Left ventricle myocardium superior (tissue), 1 donor: ENCODE measurements at regions not wholly inside any gene's neighbourhood (a gene's known extent, or its start where the extent isn't known, plus 50 kb on each side); places are given as distances from the start of the nearest gene placed in this dataset.
"Not testable (repeated sequence)": the region's sequence is repeated elsewhere in the genome, so short reads cannot be mapped to it uniquely, and the experiment has no call there.

Experiments
- ATAC-seq: fragments of 200-7000 bp; cut with Tn5 transposase; one replicate; pipeline ENCODE4 v1.9.1; 2020; ENCODE audit warnings: mild to moderate bottlenecking, moderate library complexity
- DNase-seq: peaks from one replicate; pipeline ENCODE4 v3.0.0-alpha.2; 2020
- intact Hi-C: fragments of 100-400 bp; cut with micrococcal nuclease; formaldehyde crosslinking; loops from one replicate; pipeline ENCODE4 v1.11.0; 2022
- donor health status: DM: no; HTN: yes; CAD: no; lungs with severe emphysema.

DNA sequence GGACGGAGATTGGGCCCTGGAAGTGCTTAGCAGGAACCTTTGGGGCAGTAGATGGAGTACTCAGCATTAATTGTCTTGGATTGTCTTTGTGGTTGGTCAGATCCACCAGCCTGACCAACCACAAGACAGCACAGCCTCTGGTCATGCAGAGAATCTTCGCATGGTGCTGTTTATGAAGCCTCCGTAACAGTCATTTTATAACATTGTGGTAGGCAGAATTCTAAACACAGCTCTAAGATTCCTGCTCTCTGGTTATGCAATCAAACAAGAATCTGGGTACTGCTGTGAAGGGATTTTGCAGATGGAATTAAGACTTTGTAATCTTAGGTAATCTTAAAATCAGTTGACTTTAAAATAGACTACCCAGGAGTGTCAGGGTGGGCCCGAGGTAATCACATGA, 312.2 kb upstream of the GOT2 start:
- ATAC-seq: no peak
- intact Hi-C loops: loop anchor here (5.0 kb wide), 1 partner anchor 556 kb away; no protein-coding TSS in a partner anchor
- no peak for DNase-seq

DNA sequence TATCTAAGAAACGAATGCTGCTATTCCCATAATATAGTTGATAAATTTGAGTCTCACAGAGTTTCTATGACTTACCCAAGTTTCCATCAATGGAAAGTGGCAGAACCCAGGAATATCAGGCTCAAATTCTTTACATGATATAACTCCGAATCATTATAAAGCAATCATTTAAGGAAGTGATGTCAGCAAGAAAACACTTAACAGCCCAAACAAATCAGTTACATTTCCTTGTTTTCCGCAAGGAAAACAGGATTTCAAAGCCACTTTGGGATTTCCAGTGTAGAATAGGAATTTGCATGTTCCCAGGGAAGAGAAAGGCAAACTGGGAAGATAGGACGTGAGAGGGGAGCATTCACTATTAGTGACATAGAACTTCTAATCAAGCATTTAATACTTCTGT, 311.4 kb upstream of the GOT2 start:
- ATAC-seq (no peak), DNase-seq (no peak)
- intact Hi-C loops: loop anchor here (5.0 kb wide), 1 partner anchor 557 kb away; no protein-coding TSS in a partner anchor

DNA sequence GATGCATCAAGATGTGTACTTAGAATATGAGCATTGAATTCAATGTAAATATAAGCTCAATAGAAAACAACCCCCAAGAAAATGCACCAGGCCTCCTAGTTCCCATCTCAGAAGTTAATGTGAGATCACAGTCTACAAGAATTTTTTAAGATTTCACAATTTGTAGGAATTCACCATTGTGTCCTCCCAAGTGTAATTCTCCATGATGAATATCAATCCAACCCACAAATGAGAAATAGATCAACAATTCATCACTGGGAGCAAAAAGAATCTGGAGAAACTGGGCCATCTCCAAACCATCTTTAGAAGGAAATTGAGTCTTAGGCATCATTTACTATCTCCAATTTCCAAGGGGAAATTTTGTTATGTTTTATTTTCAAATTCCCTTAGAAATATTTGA, 310.5 kb upstream of the GOT2 start:
- no peak for ATAC-seq
- intact Hi-C loops: loop anchor here (5.0 kb wide), 1 partner anchor 558 kb away; no protein-coding TSS in a partner anchor

GRCh38 chr16:59042301-59042700, 308.2 kb upstream of the GOT2 start:
- DNase-seq (no peak), ATAC-seq (no peak)
- intact Hi-C loops: no loop called here

More for the DNA sequence above, 310.5 kb upstream of the GOT2 start:
- DNase-seq: no peak

- intact Hi-C loops: no loop called here
- ATAC-seq: no peak
- no peak for DNase-seq
Observed at GRCh38 chr16:59039066-59039720, 305.1 kb upstream of the GOT2 start.

- ATAC-seq: no peak
- no peak for DNase-seq
- intact Hi-C loops: no loop called here
Observed at GRCh38 chr16:59030923-59031485, 296.9 kb upstream of the GOT2 start.

- intact Hi-C loops: no loop called here
- ATAC-seq (no peak), DNase-seq (no peak)
Observed at GRCh38 chr16:59021751-59022150, 287.6 kb upstream of the GOT2 start.

- intact Hi-C loops: no loop called here
- no peak for DNase-seq
Observed at GRCh38 chr16:59013930-59014329, 279.8 kb upstream of the GOT2 start.

GRCh38 chr16:58999762-59000161, 265.6 kb upstream of the GOT2 start:
- no peak for DNase-seq
- ATAC-seq: no peak
- intact Hi-C loops: no loop called here

More at GRCh38 chr16:59013930-59014329, 279.8 kb upstream of the GOT2 start:
- ATAC-seq: no peak

DNA sequence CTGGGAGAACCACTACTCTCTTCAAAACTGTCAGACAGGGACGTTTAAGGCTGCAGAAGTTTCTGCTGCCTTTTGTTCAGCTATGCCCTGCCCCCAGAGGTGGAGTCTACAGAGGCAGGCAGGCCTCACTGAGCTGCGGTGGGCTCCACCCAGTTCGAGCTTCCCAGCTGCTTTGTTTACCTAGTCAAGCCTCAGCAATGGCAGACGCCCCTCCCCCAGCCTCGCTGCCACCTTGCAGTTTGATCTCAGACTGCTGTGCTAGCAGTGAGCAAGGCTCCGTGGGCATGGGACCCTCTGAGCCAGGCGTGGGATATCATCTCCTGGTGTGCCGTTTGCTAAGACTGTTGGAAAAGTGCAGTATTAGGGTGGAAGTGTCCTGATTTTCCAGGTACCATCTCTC, 258.6 kb upstream of the GOT2 start:
- peak; percentile 18 for DNase-seq
- intact Hi-C loops, ATAC-seq: not testable (repeated sequence)

DNA sequence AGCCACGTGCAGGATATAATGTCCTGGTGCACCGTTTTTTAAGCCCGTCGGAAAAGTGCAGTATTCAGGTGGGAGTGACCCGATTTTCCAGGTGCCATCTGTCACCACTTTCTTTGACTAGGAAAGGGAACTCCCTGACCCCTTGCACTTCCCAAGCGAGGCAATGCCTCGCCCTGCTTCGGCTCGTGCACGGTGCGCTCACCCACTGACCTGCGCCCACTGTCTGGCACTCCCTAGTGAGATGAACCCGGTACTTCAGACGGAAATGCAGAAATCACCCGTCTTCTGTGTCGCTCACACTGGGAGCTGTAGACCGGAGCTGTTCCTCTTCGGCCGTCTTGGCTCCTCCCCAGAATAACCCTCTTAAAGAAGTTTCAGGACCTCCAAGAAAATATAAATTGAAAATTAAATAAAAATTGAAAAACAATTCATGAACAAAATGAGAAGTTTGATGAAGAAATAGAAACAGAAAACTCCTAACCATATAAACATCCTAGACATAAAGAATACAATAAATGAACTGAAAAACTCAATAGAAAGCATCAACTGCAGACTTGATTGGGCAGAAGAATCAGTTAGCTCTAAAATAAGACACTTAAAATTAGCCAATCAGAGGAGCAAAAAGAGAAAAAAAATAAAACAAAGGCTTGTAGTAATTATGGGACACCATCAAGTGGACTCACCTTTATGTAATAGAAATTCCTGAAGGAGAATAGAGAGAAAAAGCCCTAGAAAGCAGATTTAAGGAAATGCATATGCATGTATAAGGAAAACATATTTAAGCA, 249.3 kb upstream of the GOT2 start:
- intact Hi-C loops, DNase-seq, ATAC-seq: not testable (repeated sequence)

GRCh38 chr16:58970775-58971174, 236.7 kb upstream of the GOT2 start:
- no peak for DNase-seq
- no peak for ATAC-seq
- intact Hi-C loops: no loop called here

GRCh38 chr16:58963479-58963878, 229.4 kb upstream of the GOT2 start:
- no peak for DNase-seq
- no peak for ATAC-seq
- intact Hi-C loops: no loop called here

- DNase-seq (no peak), ATAC-seq (no peak)
- intact Hi-C loops: no loop called here
Observed at GRCh38 chr16:58962811-58963210, 228.7 kb upstream of the GOT2 start.

GRCh38 chr16:58960484-58960883, 226.4 kb upstream of the GOT2 start:
- no peak for DNase-seq
- intact Hi-C loops: no loop called here
- ATAC-seq: no peak

DNA sequence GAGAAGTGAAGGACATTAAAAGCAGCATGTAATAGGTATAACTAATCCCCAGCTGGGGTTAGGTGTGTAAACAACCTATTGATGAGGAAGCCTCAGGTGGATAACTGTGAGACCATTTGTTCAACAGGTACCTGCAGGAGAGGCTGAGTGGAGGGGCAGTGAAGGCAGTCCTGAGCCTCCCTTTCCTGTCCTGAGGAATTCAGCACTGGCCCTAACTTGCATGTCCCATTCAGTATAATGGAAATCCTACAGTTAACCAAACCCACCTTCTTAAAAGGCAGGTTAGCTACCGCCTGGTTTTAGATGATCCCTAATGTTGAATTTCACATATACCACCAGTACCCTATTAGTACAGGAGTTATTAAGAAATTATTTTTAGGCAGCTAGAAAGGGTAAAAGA, 225.9 kb upstream of the GOT2 start:
- intact Hi-C loops: no loop called here
- ATAC-seq: no peak

DNA sequence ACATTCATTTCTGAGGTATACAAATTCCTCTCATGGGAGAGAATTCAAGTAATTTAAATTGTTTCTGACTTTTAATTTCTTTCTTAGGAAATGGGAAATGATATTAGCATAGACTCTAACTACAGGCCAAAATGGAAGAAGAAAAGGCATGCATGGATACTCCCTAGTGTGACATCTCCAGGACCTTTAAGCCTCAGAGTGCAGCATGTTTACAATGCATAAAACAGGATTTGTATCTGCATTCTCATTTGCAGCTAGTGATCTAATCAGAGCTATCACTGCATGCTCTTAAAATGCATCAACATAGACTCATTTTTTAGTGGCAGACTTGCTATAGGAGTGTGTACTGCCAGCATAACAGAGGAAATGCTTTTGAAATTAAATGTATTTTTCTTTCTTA, 224.6 kb upstream of the GOT2 start:
- ATAC-seq: no peak
- no peak for DNase-seq
- intact Hi-C loops: no loop called here

More for the DNA sequence above, 225.9 kb upstream of the GOT2 start:
- DNase-seq: no peak

DNA sequence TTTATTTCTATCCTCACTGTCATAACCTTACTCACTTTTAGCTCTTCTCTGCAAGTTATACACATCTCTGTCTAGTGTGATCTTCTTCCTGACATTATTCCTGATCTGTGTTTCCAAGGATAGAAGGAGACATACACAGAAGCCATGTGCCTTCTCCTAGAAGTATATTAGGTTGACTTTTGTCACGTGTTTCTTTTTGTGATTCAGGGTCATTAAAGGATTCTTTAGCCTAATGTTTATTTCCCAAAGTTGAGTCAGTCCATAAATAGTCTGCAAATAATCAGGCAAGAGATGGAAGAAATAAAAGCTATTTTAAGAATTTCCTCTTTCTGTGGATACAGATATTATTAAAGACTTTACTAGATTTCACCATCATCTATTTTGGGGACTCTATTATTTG, 214.1 kb upstream of the GOT2 start:
- intact Hi-C loops: no loop called here
- ATAC-seq (no peak), DNase-seq (no peak)

GRCh38 chr16:58940609-58941008, 206.5 kb upstream of the GOT2 start:
- intact Hi-C loops: no loop called here
- DNase-seq: no peak

GRCh38 chr16:58938811-58939210, 204.7 kb upstream of the GOT2 start:
- no peak for ATAC-seq
- intact Hi-C loops: no loop called here
- no peak for DNase-seq

More at GRCh38 chr16:58940609-58941008, 206.5 kb upstream of the GOT2 start:
- ATAC-seq: no peak
